Gastroesophageal sphincter (tissue), 3 donors: ENCODE measurements at regions not wholly inside any gene's neighbourhood (a gene's known extent, or its start where the extent isn't known, plus 50 kb on each side); places are given as distances from the start of the nearest gene placed in this dataset.

Experiments
- POLR2A ChIP-seq, 2 donors: fragments of 450-650 bp; IDR thresholded peaks; one replicate each; pipeline ENCODE4 v1.6.1; 2017; ENCODE audit warnings: antibody characterized with exemption in 2 of 2, mild to moderate bottlenecking in 2 of 2, moderate library complexity in 1 of 2
- POLR2AphosphoS5 ChIP-seq: sonication (generic); formaldehyde crosslinking; IDR thresholded peaks from one replicate; pipeline ENCODE4 v1.6.1; 2017; ENCODE audit warnings: antibody characterized with exemption
- TF ChIP-seq, protein P1 (sequence below), 4 experiments: fragments of 200-600 bp in 2 of 4; fragments of 450-650 bp in 2 of 4; sonication (generic) in 1 of 4; IDR thresholded peaks; one replicate each; pipeline ENCODE4 v1.5.1; 2017 to 2019; ENCODE audit warnings: antibody characterized with exemption in 4 of 4, mild to moderate bottlenecking in 2 of 4, moderate library complexity in 2 of 4

DNA sequence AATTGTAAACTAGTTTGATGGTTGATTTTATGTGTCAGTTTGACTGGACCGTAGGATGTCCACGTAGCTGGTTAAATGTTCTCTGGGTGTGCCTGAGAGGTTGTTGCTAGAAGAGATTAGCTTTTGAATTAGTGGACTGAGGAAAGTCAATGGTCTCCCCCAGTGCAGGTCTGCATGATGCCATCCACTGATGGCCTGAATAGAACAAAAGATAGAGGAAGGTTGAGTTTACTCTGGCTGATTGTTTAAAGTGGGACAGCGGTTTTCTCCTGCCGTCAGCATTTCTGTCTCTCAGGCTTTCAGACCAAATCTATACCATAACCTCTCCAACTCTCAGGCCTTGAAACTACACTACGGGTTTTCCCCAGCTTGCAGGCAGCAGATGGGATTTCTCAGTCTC, 899.2 kb upstream of the WWC1 start:
- TF ChIP-seq, protein P1, sequence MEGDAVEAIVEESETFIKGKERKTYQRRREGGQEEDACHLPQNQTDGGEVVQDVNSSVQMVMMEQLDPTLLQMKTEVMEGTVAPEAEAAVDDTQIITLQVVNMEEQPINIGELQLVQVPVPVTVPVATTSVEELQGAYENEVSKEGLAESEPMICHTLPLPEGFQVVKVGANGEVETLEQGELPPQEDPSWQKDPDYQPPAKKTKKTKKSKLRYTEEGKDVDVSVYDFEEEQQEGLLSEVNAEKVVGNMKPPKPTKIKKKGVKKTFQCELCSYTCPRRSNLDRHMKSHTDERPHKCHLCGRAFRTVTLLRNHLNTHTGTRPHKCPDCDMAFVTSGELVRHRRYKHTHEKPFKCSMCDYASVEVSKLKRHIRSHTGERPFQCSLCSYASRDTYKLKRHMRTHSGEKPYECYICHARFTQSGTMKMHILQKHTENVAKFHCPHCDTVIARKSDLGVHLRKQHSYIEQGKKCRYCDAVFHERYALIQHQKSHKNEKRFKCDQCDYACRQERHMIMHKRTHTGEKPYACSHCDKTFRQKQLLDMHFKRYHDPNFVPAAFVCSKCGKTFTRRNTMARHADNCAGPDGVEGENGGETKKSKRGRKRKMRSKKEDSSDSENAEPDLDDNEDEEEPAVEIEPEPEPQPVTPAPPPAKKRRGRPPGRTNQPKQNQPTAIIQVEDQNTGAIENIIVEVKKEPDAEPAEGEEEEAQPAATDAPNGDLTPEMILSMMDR (IDR thresholded peaks at IDR 0.05), result no peak
- TF ChIP-seq POLR2AphosphoS5 (no peak), POLR2A (IDR thresholded peaks at IDR 0.05) (no peak)
